ENCODE measurements at regions not wholly inside any gene's neighbourhood (a gene's known extent, or its start where the extent isn't known, plus 50 kb on each side); places are given as distances from the start of the nearest gene placed in this dataset.

DNA sequence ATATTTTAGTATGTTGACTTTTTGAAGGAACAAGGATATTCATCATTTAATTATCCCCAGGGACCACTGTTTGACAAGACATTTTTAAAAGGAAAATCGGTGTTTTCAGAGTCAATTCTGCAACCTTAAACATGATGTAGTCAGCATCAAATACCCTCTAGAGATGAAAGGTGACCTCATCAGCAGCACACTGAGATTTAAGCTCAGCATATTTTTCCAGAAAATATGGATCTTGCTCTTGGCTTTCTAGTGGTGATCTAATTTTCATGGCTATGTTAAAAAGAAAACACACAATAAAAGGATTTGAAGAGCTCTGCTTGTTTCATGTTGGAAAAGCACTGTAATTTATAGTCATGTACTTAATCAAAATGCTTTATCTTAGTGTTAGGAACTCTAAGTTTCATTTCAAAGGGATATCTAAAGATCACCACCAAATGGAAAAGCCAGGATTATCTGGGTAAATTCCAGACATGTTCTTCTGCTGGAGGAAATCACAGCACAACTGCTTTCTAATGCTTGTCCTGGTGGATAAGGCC, 487.2 kb downstream of the ENC1 start:
- no peak for DNase-seq (ENCODE audit: low spot score)

- no peak for DNase-seq (ENCODE audit: low spot score)
Observed at GRCh38 chr5:74152625-74153254, 487.8 kb downstream of the ENC1 start.

DNA sequence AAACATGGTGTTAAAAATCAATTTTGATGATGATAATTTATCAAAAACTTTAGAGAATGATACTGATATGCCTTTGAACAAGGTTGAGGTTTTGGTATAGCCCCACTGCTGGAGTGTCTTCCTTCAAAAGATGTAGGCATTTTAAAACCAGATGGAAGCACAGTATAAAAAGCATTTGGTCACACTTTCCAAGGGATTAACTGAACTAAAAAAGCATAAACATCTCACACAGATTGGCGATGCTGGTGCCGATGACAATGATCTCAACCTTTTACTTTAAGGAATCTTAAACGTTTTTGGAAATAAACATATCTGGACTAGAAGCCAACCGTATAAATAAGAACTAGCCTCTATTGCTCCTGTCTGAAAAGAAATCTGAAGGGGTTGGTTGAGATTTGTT, 488.4 kb downstream of the ENC1 start:
- no peak for DNase-seq (ENCODE audit: low spot score)

DNA sequence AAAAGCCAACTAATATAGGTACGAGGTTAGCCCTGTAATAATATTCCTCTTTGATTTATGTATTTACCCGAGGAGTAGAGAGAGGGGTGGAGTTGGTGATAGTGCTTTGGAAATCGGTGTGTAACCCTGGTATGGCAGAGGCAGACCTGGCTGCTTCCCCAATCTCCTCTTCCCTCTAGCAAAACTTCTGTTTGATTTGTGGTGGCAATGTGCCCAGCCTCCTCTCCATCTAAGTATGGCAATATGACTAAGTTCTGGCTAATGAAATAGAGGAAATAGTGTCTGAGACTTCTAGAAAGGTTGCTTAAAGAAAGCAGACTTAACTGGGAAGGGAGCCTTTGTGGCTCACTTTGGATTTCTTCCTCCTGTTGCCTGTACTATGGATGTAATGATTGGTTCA, 491.1 kb downstream of the ENC1 start:
- DNase-seq (ENCODE audit: low spot score): no peak

DNA sequence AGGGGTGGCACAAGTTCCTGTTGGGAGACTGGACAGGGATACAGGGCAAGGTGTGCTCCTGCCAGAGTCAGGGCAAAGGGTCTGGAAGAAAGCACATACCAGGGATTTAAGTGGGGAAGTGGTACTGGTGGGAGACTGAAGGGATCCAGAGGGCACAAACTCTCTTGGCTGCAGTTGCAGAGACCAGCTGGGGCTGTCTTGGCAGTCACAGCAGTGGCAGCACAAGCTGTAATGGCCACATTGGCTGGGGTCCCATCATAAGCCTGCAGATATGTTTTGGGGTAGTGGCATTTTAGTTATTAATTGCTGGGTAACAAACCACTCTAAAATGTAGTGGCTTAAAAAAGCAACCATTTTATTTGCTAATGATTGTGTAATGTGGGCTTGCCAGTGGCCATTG, 492.2 kb downstream of the ENC1 start:
- DNase-seq (ENCODE audit: low spot score): no peak

- no peak for DNase-seq (ENCODE audit: low spot score)
Observed at GRCh38 chr5:74146796-74147195, 493.7 kb downstream of the ENC1 start.

GRCh38 chr5:74145951-74146350, 494.6 kb downstream of the ENC1 start:
- DNase-seq (ENCODE audit: low spot score): no peak

- DNase-seq (ENCODE audit: low spot score): no peak
Observed at GRCh38 chr5:74143721-74144330, 496.7 kb downstream of the ENC1 start.

- DNase-seq (ENCODE audit: low spot score): no peak
Observed at GRCh38 chr5:74143151-74143550, 497.4 kb downstream of the ENC1 start.

DNA sequence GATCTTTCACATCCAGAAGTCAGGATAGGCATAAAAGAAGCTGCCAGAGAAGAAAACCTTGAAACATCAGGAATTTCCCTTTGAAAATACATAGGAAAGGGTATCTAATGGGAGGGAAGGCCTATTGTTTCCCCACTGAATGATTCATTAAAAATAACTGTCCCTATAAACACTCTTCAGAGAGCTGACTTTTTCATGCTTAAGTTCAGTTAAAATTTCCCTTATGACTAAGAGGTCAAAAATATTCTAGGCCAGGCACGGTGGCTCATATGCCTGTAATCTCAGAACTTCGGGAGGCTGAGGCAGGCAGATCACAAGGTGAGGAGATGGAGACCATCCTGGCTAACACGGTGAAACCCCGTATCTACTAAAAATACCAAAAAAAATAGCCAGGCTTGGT, 499.5 kb downstream of the ENC1 start:
- DNase-seq (ENCODE audit: low spot score): no peak

- no peak for DNase-seq (ENCODE audit: low spot score)
Observed at GRCh38 chr5:74140409-74140808, 500.1 kb downstream of the ENC1 start.

DNA sequence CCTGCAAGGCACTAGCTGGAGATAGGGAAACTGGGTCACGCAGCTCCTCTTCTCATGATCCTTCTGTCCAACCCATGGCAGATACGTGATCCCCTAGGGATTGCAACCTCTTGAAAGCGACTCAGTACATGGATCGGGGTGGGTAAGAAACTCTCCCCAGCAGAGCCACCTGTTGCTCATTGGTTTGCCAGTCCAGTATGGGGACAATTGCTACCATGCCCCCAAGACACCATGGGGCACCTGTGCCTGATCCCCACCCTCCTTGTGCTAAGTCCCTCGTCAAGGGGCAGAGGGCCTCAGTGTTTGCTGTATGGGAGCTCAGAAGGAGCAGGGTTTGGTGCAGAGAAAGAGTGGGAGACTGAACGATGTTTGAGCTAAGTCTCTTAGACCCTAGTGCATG, 500.9 kb downstream of the ENC1 start:
- DNase-seq (ENCODE audit: low spot score): no peak

DNA sequence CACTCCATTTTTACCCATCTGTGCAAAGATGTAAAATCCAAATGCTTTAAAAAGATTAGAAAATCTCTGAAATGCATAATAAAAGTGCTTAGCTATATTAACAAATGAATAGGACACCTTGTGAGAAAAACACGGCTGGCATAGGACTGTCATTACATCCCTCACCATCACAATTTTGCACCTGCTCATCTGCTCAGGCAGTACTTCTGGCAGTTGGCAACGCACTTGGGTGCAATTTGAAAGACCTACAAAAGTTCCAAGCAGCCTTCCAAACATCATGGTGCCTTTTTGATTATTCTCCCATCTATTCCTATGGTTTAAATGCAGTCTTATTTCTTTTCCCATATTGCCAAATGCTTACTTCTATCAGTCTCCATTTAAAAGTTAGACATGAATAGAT, 501.8 kb downstream of the ENC1 start:
- DNase-seq (ENCODE audit: low spot score): no peak

- no peak for DNase-seq (ENCODE audit: low spot score)
Observed at GRCh38 chr5:74136276-74136825, 504.2 kb downstream of the ENC1 start.

DNA sequence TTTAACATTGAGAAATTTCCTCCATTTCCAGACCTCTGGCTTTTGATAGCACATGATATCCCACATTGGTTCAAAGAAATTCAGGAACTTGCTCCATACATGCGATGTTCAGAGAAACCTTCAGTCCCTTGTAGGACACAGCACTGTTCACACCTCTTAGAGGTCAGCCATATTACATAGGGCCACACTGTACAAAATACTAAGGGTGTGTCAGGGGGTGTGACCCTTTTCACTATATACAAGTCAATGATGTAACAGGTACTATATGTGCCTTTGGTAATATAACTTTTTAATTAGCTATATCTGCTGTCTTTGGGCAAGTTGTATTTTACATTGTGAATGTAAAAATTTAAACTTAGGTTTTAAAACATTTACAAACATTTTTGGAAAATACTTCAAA, 505.5 kb downstream of the ENC1 start:
- no peak for DNase-seq (ENCODE audit: low spot score)

- no peak for DNase-seq (ENCODE audit: low spot score)
Observed at GRCh38 chr5:74132485-74132884, 506.5 kb downstream of the ARHGEF28 start.

DNA sequence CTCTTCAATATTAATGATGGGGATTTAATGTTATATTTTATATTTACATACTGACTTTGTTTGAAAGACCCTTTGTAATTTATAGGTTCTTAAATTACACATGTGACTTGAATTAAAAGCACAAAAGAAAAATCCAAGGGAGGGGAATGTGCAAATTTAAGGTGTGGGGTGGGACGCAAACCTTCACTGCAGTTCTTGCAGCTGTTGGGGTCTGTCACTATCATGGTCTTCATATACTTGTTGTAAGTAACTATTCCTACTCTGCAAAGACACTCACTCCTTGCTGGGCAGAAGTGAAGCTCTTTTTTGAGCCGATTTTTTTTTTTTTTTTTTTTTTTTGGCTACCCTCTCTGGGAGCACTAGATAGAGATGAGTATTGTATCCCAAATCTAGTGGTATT, 505.3 kb downstream of the ARHGEF28 start:
- DNase-seq (ENCODE audit: low spot score): no peak

DNA sequence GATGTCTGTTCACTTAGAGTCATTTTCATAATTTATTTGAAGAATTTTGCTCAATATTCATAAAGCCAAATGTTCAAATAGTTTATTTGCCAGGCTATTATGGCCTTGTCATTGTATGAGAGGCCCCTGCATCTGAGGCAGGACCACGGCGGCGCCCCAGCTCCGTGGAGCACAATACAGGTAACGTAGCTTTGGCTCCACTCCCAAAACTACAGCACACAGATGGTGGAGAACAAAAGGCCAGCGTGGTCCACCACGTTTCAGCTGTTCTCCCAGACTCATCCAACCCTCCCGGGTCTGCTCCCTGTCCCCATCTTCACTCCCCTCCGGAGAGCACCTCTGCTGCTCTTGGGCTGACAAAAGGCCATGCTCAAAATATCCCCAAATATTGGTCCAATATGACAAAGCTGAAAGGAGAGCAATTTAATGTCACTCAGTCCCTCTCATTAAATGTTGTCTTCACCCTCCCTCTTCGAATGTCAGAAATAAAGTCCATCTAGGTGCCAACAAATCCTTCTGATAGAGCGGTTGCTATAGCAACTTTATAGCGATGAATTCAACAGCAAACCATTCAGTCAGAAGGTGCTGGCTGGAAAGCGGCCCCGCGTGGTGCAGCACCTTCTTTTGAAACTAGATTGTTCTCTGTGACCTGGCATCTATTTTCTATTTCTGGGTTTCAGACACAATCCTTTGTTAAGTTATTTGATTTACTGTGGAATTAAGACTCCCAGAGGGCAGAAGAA, 504.3 kb downstream of the ARHGEF28 start:
- no peak for DNase-seq (ENCODE audit: low spot score)

- DNase-seq (ENCODE audit: low spot score): no peak
Observed at GRCh38 chr5:74127381-74128320, 501.7 kb downstream of the ARHGEF28 start.

DNA sequence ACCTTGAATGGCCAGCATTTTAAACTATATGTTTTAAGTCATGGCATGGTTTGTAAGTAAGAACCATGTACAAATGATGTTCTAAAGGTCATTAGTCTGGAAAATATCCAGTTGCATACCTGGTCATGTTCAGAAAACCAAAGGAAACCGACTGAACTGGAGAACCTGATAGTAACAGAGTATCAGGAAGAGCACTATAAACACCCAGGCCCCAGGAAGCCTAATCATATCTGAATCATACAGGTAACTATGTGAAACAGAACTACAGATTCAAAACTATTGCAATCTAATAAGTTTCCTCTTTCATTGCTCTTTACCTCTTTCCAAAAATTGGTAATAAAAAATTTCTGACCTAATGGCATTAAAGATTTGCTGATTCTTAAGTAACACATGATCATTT, 500.3 kb downstream of the ARHGEF28 start:
- DNase-seq (ENCODE audit: low spot score): no peak

DNA sequence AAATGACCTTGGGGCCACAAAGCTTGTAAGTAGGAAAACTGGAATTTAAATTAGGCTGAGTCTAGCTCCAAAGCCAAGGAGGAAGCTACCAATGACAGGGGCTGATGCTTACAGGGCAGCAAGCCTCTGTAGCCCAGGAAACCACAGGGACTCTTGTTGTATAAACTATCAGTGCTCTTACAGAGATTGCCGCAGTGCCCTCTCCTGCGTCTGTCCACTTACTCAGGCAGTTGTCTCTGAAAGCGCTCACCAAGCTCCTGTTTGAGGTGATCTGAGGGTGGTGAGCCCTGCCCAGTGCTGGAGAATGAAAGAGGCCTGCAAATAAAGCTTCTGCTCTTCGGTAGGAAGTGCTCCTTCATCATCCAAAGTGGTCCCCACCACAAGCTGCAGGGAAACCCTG, 498.8 kb downstream of the ARHGEF28 start:
- DNase-seq (ENCODE audit: low spot score): no peak

GRCh38 chr5:74123929-74124328, 497.9 kb downstream of the ARHGEF28 start:
- no peak for DNase-seq (ENCODE audit: low spot score)
